KMS-11 (cell line): ENCODE measurements at regions not wholly inside any gene's neighbourhood (a gene's known extent, or its start where the extent isn't known, plus 50 kb on each side); places are given as distances from the start of the nearest gene placed in this dataset.

Experiments
- H2AFZ ChIP-seq: fragments of 200-600 bp; sonication (generic); 2 replicates; pipeline ENCODE4 v1.6.1; 2016; ENCODE audit warnings: antibody characterized with exemption, mixed run types, low read depth
- H3K27ac ChIP-seq: fragments of 200-600 bp; sonication (generic); 2 replicates; pipeline ENCODE4 v1.6.1; 2016; ENCODE audit warnings: mild to moderate bottlenecking, mixed run types
- H3K27me3 ChIP-seq: fragments of 200-600 bp; sonication (generic); 2 replicates; pipeline ENCODE4 v1.6.1; 2017; ENCODE audit warnings: mild to moderate bottlenecking, low read depth, mixed run types, moderate library complexity; ENCODE audit not compliant: insufficient read depth
- H3K36me3 ChIP-seq: fragments of 200-600 bp; sonication (generic); 2 replicates; pipeline ENCODE4 v1.6.1; 2017; ENCODE audit warnings: mild to moderate bottlenecking, mixed run types; ENCODE audit not compliant: insufficient read depth
- H3K4me1 ChIP-seq: fragments of 200-600 bp; sonication (generic); 2 replicates; pipeline ENCODE4 v1.6.1; 2016; ENCODE audit warnings: mild to moderate bottlenecking, low read depth, mixed run types; ENCODE audit not compliant: poor library complexity, severe bottlenecking
- H3K4me2 ChIP-seq: fragments of 200-600 bp; sonication (generic); 2 replicates; pipeline ENCODE4 v1.7.0; 2016; ENCODE audit warnings: mild to moderate bottlenecking, mixed run types
- H3K4me3 ChIP-seq: fragments of 200-600 bp; sonication (generic); IDR thresholded peaks from 2 replicates; pipeline ENCODE4 v1.6.1; 2017; ENCODE audit warnings: low read depth, low read length, mixed read lengths; ENCODE audit not compliant: insufficient read depth
- H3K79me2 ChIP-seq: fragments of 200-600 bp; sonication (generic); 2 replicates; pipeline ENCODE4 v1.6.1; 2016; ENCODE audit warnings: low read depth, mixed run types; ENCODE audit not compliant: insufficient read depth
- H3K9ac ChIP-seq: fragments of 200-600 bp; sonication (generic); 2 replicates; pipeline ENCODE4 v1.6.1; 2016; ENCODE audit warnings: mild to moderate bottlenecking, mixed run types
- H4K20me1 ChIP-seq: fragments of 200-600 bp; sonication (generic); 2 replicates; pipeline ENCODE4 v1.6.1; 2016; ENCODE audit warnings: mild to moderate bottlenecking, mixed run types; ENCODE audit not compliant: insufficient read depth
- TF ChIP-seq, protein P1 (sequence below): fragments of 200-600 bp; sonication (generic); conservative IDR thresholded peaks from 2 replicates; pipeline ENCODE4 v1.6.1; 2017; ENCODE audit warnings: low read depth, mild to moderate bottlenecking, antibody characterized with exemption, low read length, moderate library complexity, mixed read lengths

DNA sequence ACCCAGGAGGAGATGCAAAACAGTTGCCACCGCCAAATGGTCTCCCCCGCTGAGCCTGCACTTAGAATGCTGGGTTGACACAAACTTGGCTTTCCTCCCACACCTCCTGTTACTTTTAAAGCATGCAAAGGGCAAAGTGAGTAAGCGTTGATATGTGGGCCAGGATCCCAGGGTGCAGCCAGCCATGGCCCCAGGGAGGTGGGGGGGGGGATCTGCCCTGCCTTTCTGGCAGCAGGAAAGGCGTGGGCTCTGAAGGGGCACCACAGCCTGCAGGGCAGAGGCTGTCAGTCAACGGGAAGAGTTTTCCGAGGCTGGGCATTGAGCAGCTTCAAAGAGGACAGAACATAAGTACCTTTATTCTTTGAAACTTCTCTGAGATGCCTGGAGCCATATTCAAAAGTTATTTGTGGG is 142.3 kb downstream of the ABCC12 start:
- no peaks in the 10 kb centered on the region for H3K36me3 ChIP-seq
- H4K20me1 ChIP-seq, result no peaks in the 10 kb centered on the region
- no peak overlapping the region for H3K27ac ChIP-seq
- no peak overlapping the region for H3K9ac ChIP-seq
- no peak overlapping the region for H2AFZ ChIP-seq
- no peak overlapping the region for H3K4me2 ChIP-seq
- H3K27me3 ChIP-seq, result no peaks in the 10 kb centered on the region
- H3K4me3 ChIP-seq, result no peak overlapping the region
- no peaks in the 10 kb centered on the region for H3K79me2 ChIP-seq
- H3K4me1 ChIP-seq, result no peaks in the 10 kb centered on the region
- TF ChIP-seq, protein P1, sequence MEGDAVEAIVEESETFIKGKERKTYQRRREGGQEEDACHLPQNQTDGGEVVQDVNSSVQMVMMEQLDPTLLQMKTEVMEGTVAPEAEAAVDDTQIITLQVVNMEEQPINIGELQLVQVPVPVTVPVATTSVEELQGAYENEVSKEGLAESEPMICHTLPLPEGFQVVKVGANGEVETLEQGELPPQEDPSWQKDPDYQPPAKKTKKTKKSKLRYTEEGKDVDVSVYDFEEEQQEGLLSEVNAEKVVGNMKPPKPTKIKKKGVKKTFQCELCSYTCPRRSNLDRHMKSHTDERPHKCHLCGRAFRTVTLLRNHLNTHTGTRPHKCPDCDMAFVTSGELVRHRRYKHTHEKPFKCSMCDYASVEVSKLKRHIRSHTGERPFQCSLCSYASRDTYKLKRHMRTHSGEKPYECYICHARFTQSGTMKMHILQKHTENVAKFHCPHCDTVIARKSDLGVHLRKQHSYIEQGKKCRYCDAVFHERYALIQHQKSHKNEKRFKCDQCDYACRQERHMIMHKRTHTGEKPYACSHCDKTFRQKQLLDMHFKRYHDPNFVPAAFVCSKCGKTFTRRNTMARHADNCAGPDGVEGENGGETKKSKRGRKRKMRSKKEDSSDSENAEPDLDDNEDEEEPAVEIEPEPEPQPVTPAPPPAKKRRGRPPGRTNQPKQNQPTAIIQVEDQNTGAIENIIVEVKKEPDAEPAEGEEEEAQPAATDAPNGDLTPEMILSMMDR, result no peak

DNA sequence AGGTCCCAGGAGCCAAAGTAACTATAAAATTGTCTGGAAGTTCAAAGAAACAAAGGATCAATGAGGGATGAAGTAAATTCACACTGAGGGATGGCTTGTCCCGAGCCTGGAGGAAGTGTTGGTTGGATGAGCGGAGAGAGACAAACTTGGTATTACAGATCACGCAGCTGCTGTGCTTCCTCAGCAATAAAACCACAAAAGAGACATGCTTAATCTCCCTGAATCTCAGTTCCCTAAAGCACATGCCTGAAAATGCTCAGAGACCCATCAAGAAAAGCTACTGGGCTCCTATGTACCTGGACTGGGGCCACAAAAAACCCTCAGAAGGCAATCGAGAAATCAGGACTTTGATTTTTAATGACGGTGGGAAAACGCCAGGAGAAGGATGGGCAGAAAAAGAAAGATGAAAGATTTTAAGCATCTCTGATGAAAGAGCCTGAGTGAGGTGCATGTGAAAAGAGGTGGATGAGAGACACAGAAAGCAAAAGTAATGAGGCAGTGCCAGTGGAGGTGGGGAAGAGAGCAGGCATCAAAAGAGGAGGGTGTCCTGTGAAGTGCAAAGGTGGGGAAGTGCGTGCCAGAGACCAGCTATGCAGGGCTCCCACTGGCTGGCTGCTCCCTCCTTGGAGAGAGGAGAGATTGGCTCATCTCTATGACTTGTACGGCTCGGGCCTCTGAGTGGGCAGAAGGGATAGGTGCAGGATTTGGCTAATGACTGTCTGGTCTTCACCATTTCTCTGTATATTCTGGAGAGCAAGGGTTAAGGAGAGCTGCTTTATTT is 143.7 kb downstream of the ABCC12 start:
- H3K27me3 ChIP-seq, result no peaks in the 10 kb centered on the region
- no peaks in the 10 kb centered on the region for H3K4me1 ChIP-seq
- H3K9ac ChIP-seq, result no peak overlapping the region
- no peak overlapping the region for H3K27ac ChIP-seq
- H4K20me1 ChIP-seq, result no peaks in the 10 kb centered on the region
- TF ChIP-seq, protein P1, result no peak
- H3K4me2 ChIP-seq, result no peak overlapping the region
- no peak overlapping the region for H2AFZ ChIP-seq
- H3K79me2 ChIP-seq, result no peaks in the 10 kb centered on the region
- no peaks in the 10 kb centered on the region for H3K36me3 ChIP-seq
- no peak overlapping the region for H3K4me3 ChIP-seq

- no peak overlapping the region for H3K9ac ChIP-seq
- H4K20me1 ChIP-seq, result no peaks in the 10 kb centered on the region
- H3K27ac ChIP-seq, result no peak overlapping the region
- no peak overlapping the region for H2AFZ ChIP-seq
- TF ChIP-seq, protein P1, result no peak
- H3K4me2 ChIP-seq, result no peak overlapping the region
- no peaks in the 10 kb centered on the region for H3K27me3 ChIP-seq
- H3K79me2 ChIP-seq, result no peaks in the 10 kb centered on the region
- H3K4me1 ChIP-seq, result no peaks in the 10 kb centered on the region
- H3K36me3 ChIP-seq, result no peaks in the 10 kb centered on the region
- no peak overlapping the region for H3K4me3 ChIP-seq
Observed at GRCh38 chr16:48011466-48011865, 144.3 kb downstream of the ABCC12 start.

- H3K4me1 ChIP-seq, result no peaks in the 10 kb centered on the region
- TF ChIP-seq, protein P1, result no peak
- no peak overlapping the region for H3K4me2 ChIP-seq
- H3K27me3 ChIP-seq, result no peaks in the 10 kb centered on the region
- H3K9ac ChIP-seq, result no peak overlapping the region
- no peaks in the 10 kb centered on the region for H3K79me2 ChIP-seq
- no peaks in the 10 kb centered on the region for H3K36me3 ChIP-seq
- no peak overlapping the region for H2AFZ ChIP-seq
- H3K27ac ChIP-seq, result no peak overlapping the region
- H4K20me1 ChIP-seq, result no peaks in the 10 kb centered on the region
- no peak overlapping the region for H3K4me3 ChIP-seq
Observed at GRCh38 chr16:48008011-48008525, 147.7 kb downstream of the ABCC12 start.
